Left ventricle myocardium inferior (tissue), 1 donor: ENCODE measurements at regions not wholly inside any gene's neighbourhood (a gene's known extent, or its start where the extent isn't known, plus 50 kb on each side); places are given as distances from the start of the nearest gene placed in this dataset.

ENCODE experiments used
- DNase-seq: peaks from one replicate; pipeline ENCODE4 v3.0.0-alpha.2; 2020
- H3K27ac ChIP-seq: fragments of 200-600 bp; replicated peaks from 2 replicates; pipeline ENCODE4 v1.8.0; 2021
- H3K27me3 ChIP-seq: fragments of 200-600 bp; 2 replicates; pipeline ENCODE4 v1.8.0; 2021; ENCODE audit warnings: low read depth
- H3K36me3 ChIP-seq: fragments of 200-600 bp; 2 replicates; pipeline ENCODE4 v1.8.0; 2021
- H3K4me1 ChIP-seq: fragments of 200-600 bp; 2 replicates; pipeline ENCODE4 v1.8.0; 2021
- H3K4me3 ChIP-seq: fragments of 200-600 bp; 2 replicates; pipeline ENCODE4 v1.8.0; 2021; ENCODE audit warnings: mild to moderate bottlenecking, moderate library complexity
- H3K9me3 ChIP-seq: fragments of 200-600 bp; replicated peaks from 2 replicates; pipeline ENCODE4 v1.8.0; 2021
- CTCF ChIP-seq: fragments of 200-600 bp; IDR thresholded peaks from 2 replicates; pipeline ENCODE4 v1.8.0; 2021; ENCODE audit warnings: antibody characterized with exemption, mild to moderate bottlenecking, borderline replicate concordance
- intact Hi-C: fragments of 100-400 bp; cut with micrococcal nuclease; formaldehyde crosslinking; loops from one replicate; pipeline ENCODE4 v1.11.0; 2022
- donor health status: DM: no; HTN: yes; CAD: no; lungs with severe emphysema.

GRCh38 chr11:114816791-114817190 lies 138.5 kb downstream of the NXPE2 start:
- no peak for DNase-seq
- H3K4me1 ChIP-seq, result no peaks in the 10 kb centered on the region
- no peaks in the 10 kb centered on the region for H3K9me3 ChIP-seq
- intact Hi-C loops, result no loop called here
- no peak for TF ChIP-seq CTCF
- no peaks in the 10 kb centered on the region for H3K36me3 ChIP-seq
- peaks cover 40% of the 10 kb centered on the region for H3K27me3 ChIP-seq
- H3K4me3 ChIP-seq, result no peak overlapping the region
- H3K27ac ChIP-seq, result no peak overlapping the region

GRCh38 chr11:114818382-114818781 lies 140.1 kb downstream of the NXPE2 start:
- peaks cover 40% of the 10 kb centered on the region for H3K27me3 ChIP-seq
- H3K9me3 ChIP-seq, result no peaks in the 10 kb centered on the region
- intact Hi-C loops, result no loop called here
- no peak for DNase-seq
- H3K4me1 ChIP-seq, result no peaks in the 10 kb centered on the region
- no peak for TF ChIP-seq CTCF
- no peak overlapping the region for H3K27ac ChIP-seq
- no peaks in the 10 kb centered on the region for H3K36me3 ChIP-seq
- no peak overlapping the region for H3K4me3 ChIP-seq

- no peak for TF ChIP-seq CTCF
- intact Hi-C loops, result no loop called here
- Histone ChIP-seq H3K4me1 (no peaks in the 10 kb centered on the region), H3K9me3 (peaks cover 3% of the 10 kb centered on the region), H3K36me3 (no peaks in the 10 kb centered on the region), H3K27ac (no peak overlapping the region), H3K27me3 (peaks cover 40% of the 10 kb centered on the region), H3K4me3 (no peak overlapping the region)
- no peak for DNase-seq
Observed at GRCh38 chr11:114819028-114819427, 140.7 kb downstream of the NXPE2 start.

- Histone ChIP-seq H3K36me3 (no peaks in the 10 kb centered on the region), H3K9me3 (peaks cover 6% of the 10 kb centered on the region), H3K4me1 (no peaks in the 10 kb centered on the region), H3K4me3 (no peak overlapping the region), H3K27me3 (peaks cover 37% of the 10 kb centered on the region), H3K27ac (no peak overlapping the region)
- DNase-seq, result no peak
- TF ChIP-seq CTCF, result no peak
- intact Hi-C loops, result no loop called here
Observed at GRCh38 chr11:114820621-114821020, 142.3 kb downstream of the NXPE2 start.

- no peak for DNase-seq
- Histone ChIP-seq H3K27me3 (peaks cover 27% of the 10 kb centered on the region), H3K27ac (no peak overlapping the region), H3K9me3 (peaks cover 6% of the 10 kb centered on the region), H3K4me3 (no peak overlapping the region), H3K4me1 (no peaks in the 10 kb centered on the region), H3K36me3 (no peaks in the 10 kb centered on the region)
- TF ChIP-seq CTCF, result no peak
- intact Hi-C loops, result no loop called here
Observed at GRCh38 chr11:114821621-114822412, 143.5 kb downstream of the NXPE2 start.
